HepG2 (cell line): ENCODE measurements at regions not wholly inside any gene's neighbourhood (a gene's known extent, or its start where the extent isn't known, plus 50 kb on each side); places are given as distances from the start of the nearest gene placed in this dataset.

Source experiments
- ATF2 ChIP-seq: sonication (generic); formaldehyde crosslinking; IDR thresholded peaks from 2 replicates; pipeline ENCODE4 v1.4.0; 2020; ENCODE audit warnings: missing genetic modification reagents
- ATF4 ChIP-seq, 2 experiments: fragments of 450-650 bp in 1 of 2; sonication (generic) in 1 of 2; formaldehyde crosslinking; IDR thresholded peaks; 2 replicates each; pipeline versions ENCODE4 v1.5.0 to v1.8.0; 2020 to 2022; ENCODE audit warnings: mild to moderate bottlenecking in 1 of 2, missing genetic modification reagents in 1 of 2
- CREM ChIP-seq, 2 experiments: sonication (generic) in 1 of 2; formaldehyde crosslinking in 1 of 2; IDR thresholded peaks; 2 replicates each; pipeline versions ENCODE4 v1.4.0 to v1.6.1; 2016 to 2020; ENCODE audit warnings: antibody characterized with exemption in 1 of 2, mild to moderate bottlenecking in 1 of 2, missing genetic modification reagents in 1 of 2
- DMAP1 ChIP-seq: IDR thresholded peaks from 2 replicates; pipeline ENCODE4 v1.6.1; 2016
- LRRFIP1 ChIP-seq: sonication (generic); formaldehyde crosslinking; conservative IDR thresholded peaks from 2 replicates; pipeline ENCODE4 v1.4.0; 2020; ENCODE audit warnings: missing genetic modification reagents
- POGK ChIP-seq: sonication (generic); formaldehyde crosslinking; conservative IDR thresholded peaks from 2 replicates; pipeline ENCODE4 v1.8.0; 2022; ENCODE audit warnings: mild to moderate bottlenecking, moderate library complexity, missing genetic modification reagents
- RERE ChIP-seq: IDR thresholded peaks from 2 replicates; pipeline ENCODE4 v1.6.1; 2016; ENCODE audit warnings: low read depth, missing genetic modification reagents, missing compliant biosample characterization
- RFXANK ChIP-seq: IDR thresholded peaks from 2 replicates; pipeline ENCODE4 v1.6.1; 2016
- TARDBP ChIP-seq: sonication (generic); formaldehyde crosslinking; IDR thresholded peaks from 2 replicates; pipeline ENCODE4 v1.8.0; 2022; ENCODE audit warnings: mild to moderate bottlenecking, missing genetic modification reagents
- TCF7 ChIP-seq: sonication (generic); IDR thresholded peaks from 2 replicates; pipeline ENCODE4 v1.6.1; 2016; ENCODE audit warnings: antibody characterized with exemption, low read depth
- ZNF317 ChIP-seq: sonication (generic); formaldehyde crosslinking; IDR thresholded peaks from 2 replicates; pipeline ENCODE4 v1.5.0; 2020; ENCODE audit warnings: mild to moderate bottlenecking, missing genetic modification reagents
- ZNF362 ChIP-seq: sonication (generic); formaldehyde crosslinking; IDR thresholded peaks from 2 replicates; pipeline ENCODE4 v1.4.0; 2020; ENCODE audit warnings: missing genetic modification reagents, mild to moderate bottlenecking, borderline replicate concordance
- ZNF709 ChIP-seq: sonication (generic); formaldehyde crosslinking; IDR thresholded peaks from 2 replicates; pipeline ENCODE4 v1.5.0; 2020; ENCODE audit warnings: mild to moderate bottlenecking, missing genetic modification reagents

- TF ChIP-seq RERE (CRISPR knock-in tag) (peak; percentile 42; the same call in 1 of the 2 replicates), POGK (CRISPR knock-in tag) (peak; percentile 65; the same call in 1 of the 2 replicates), ZNF362 (peak; percentile 96), ZNF317 (CRISPR knock-in tag) (no peak), TARDBP (CRISPR knock-in tag) (peak; percentile 76; the same call in 1 of the 2 replicates), ZNF709 (CRISPR knock-in tag) (0 out of 2 replicates have a peak, but pooled peaks have one; percentile 23), DMAP1 (CRISPR knock-in tag) (peak; percentile 34; the same call in 1 of the 2 replicates), RFXANK (CRISPR knock-in tag) (0 out of 2 replicates have a peak, but pooled peaks have one; percentile 18), LRRFIP1 (no peak), TCF7 (peak; percentile 81), CREM (IDR thresholded peaks at IDR 0.05) (peak; percentile 85), CREM (CRISPR knock-in tag; IDR thresholded peaks at IDR 0.05) (no peak), ATF2 (CRISPR knock-in tag) (peak; percentile 56; the same call in 1 of the 2 replicates), ATF4 (CRISPR knock-in tag; IDR thresholded peaks at IDR 0.05) (peak in 1 of 2 experiments; percentile 67; a peak in 1 of 4 replicates)
Observed at GRCh38 chr12:93015871-93016751, 87.0 kb upstream of the EEA1 start (continued).
